Mammary epithelial cell (primary cell): ENCODE measurements at regions not wholly inside any gene's neighbourhood (a gene's known extent, or its start where the extent isn't known, plus 50 kb on each side); places are given as distances from the start of the nearest gene placed in this dataset.

Source experiments
- EZH2 ChIP-seq: IDR thresholded peaks from 2 replicates; pipeline ENCODE4 v1.6.1; 2012; ENCODE audit warnings: low read length, inconsistent platforms, borderline replicate concordance
- TF ChIP-seq, protein P1 (sequence below), 2 donors: IDR thresholded peaks in 1 of 2; conservative IDR thresholded peaks in 1 of 2; 2 replicates each; pipeline ENCODE4 v1.5.1; 2011 to 2012; ENCODE audit warnings: inconsistent platforms in 2 of 2, low read length in 2 of 2, mild to moderate bottlenecking in 2 of 2, control low read depth in 1 of 2, low read depth in 1 of 2; ENCODE audit not compliant: insufficient read depth in 1 of 2; ENCODE audit errors: extremely low read depth in 1 of 2

DNA sequence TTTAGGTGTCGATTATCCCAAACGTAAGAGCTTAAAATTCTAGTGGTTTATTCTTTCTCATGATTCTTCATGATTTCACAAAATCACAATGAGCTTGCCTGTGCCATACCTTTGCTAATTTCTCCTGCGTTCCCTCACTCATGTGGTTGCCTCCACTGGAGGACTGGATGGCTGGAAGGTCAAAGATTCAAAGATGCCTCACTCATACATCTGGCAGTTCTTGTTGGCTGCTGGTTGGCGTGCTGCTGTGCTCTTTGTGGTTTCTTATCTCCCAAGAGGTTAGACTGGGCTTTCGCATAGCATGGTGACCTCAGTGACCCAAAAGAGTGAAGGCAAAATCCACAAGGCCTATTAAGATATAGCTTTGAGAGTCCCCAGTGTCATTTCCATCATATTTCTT, 877.6 kb upstream of the AUTS2 start:
- TF ChIP-seq, protein P1, sequence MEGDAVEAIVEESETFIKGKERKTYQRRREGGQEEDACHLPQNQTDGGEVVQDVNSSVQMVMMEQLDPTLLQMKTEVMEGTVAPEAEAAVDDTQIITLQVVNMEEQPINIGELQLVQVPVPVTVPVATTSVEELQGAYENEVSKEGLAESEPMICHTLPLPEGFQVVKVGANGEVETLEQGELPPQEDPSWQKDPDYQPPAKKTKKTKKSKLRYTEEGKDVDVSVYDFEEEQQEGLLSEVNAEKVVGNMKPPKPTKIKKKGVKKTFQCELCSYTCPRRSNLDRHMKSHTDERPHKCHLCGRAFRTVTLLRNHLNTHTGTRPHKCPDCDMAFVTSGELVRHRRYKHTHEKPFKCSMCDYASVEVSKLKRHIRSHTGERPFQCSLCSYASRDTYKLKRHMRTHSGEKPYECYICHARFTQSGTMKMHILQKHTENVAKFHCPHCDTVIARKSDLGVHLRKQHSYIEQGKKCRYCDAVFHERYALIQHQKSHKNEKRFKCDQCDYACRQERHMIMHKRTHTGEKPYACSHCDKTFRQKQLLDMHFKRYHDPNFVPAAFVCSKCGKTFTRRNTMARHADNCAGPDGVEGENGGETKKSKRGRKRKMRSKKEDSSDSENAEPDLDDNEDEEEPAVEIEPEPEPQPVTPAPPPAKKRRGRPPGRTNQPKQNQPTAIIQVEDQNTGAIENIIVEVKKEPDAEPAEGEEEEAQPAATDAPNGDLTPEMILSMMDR (conservative IDR thresholded peaks at IDR 0.05 in 1 of 2, IDR thresholded peaks at IDR 0.05 in 1 of 2; ENCODE audit: extremely low read depth in 1 of 2, insufficient read depth in 1 of 2, low read depth in 1 of 2, low read length in 2 of 2), result no peak
- TF ChIP-seq EZH2, result no peak
